ENCODE measurements at regions not wholly inside any gene's neighbourhood (a gene's known extent, or its start where the extent isn't known, plus 50 kb on each side); places are given as distances from the start of the nearest gene placed in this dataset.
"Not testable (repeated sequence)": the region's sequence is repeated elsewhere in the genome, so short reads cannot be mapped to it uniquely, and the experiment has no call there.

DNA sequence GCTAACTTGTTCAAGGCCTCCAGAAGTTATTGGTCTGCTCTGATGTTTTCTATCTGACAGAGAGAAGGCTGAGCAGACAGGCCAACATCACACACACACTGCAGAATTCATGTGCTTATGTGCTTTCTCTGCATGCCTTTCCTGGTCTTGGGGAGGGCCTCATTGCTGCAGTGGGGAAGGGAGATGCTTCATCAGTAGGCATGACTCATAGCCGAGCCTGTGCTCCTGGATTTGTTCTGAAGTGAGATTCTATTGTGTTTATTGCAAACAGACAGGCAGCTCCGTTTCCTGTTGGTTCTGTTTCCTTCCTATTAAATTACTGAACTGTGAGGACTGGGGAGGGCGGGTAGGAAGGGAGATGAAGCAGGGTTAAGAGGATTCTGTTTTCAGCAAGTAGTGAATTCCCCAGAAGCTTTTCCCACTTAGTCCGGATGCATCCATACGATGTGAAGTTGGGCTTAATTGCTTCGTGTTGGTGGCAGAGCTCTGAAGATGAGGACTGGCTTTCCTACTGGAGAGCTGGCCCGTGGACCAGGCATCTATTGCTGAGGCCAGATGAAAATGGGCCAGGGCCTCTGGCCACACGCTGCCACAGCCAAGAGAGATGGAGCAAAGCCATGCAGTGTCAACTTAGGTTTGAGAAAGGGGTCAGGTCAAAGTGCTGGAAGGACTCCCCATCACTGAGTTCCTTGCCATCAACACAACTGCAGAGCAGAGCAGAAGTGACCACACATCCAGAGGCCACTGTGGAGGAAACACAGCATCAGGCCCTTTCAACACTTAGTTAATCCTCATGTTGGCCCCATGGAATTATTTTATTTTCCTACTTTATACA, 179.3 kb downstream of the UTP18 start:
- no peak for DNase-seq

DNA sequence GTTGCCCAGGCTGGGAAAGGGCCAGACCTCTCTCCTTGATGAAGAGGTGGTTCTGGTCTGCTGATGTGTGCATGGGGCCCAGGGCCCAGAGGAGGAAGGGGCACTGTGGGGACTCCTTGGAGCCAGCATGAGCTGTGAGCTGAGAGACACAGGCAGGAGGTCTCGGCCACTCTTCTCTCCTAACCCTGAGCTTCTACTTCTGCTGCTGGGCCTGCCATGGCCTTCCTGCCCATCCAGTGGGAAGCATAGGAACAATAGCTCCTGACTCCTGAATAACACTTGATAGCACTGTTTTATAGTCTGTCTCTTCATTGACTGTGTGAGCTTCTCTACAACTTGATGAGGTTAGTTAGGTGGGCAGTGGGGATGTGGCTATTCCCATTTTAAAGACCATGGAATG, 181.1 kb downstream of the UTP18 start:
- no peak for DNase-seq

DNA sequence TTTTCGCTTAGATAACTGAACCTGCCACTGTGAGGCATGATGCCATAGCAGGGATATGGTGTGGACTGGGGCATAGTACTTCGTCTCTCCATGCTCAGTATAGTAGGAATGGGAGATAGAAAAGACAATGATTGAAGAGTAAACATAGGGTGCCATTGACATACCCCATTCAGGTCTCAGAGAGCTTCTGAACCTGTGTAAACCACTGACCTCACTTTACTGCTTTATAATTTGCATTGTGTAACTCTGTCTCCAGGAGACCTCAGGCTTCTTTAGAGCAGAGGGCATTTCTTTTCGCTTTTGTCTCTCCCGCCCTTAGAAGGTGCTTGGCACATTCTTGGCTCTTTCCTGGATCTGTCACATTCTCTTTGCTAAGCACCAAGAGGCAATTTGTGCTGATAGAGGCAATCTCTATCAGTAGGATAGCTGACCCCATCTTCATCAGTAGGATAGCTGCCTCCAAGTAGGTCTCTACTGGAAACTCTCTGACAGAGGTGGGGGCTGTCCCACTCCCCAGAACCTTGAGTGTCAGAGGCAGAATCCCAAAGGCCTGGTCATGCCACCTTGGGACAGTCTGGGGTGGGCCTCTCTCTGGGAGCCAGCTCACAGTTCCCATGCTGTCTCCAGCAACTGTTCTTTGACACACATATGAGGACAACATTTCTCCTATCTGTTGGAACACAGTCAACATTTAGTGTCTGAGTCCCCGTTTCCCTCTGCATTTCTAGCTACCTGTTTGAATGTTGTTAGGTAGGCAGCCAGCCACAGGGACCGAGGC, 181.9 kb downstream of the UTP18 start:
- no peak for DNase-seq

DNA sequence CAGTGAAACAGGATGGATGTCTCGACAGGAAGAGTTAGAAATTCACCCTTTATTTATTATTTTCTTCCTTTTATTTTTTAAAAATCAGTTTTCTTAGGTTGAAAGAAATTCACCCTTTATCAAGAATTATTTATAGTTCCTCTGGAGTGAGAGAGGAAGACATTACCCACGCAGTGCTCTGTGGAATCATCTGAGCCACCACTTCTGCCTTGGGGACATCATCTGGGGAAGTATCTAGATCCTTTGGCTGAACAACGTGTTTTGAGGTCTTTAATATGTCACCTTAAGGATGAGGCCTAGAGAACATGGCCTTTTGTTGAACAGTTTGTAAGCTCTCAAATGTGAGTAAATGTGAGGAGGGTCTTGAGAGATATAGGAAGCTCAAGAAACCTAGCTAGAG, 183.3 kb downstream of the UTP18 start:
- no peak for DNase-seq

DNA sequence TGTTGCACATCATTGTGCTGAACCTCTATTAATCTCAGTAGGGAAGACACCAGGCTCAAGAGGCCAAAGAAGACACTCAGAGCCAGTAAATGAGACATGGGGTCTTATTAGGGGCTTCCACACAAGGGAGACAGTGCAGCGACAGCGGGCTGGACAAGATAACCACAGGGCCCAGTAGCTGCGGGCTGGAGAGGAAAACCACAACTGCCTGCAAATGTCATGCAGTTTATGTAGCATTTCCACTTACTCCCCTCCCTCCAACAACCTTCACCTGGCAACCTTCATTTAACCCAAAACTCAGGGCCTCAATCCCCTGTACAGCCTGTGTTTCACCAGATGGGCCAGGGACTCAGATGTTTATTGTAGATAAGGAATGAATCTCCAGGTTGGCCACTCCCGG, 185.6 kb downstream of the UTP18 start:
- DNase-seq: no peak

DNA sequence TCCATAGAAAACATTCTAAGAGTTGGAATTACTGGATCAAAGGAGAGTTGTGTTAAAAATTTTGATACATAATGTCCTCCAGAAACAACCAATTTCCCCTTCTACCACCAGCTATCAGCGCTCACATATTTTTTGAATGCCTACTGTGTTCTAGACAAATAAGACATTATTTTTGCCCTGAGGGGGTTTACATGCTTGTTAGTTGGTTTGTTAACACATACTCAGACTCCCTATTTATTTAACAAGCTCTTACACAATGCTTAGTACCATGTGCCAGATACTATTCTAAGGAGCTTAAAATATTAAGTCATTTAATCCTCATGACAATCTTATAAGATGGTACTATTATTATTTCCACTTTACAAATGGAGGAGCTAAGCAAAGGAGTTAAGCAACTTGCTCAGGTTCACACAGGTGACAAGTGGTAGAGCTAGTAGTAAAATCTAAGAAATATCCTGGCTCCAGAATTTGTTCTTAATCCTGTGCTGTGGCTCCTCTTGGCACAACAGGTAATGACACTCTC, 194.2 kb downstream of the UTP18 start:
- no peak for DNase-seq

DNA sequence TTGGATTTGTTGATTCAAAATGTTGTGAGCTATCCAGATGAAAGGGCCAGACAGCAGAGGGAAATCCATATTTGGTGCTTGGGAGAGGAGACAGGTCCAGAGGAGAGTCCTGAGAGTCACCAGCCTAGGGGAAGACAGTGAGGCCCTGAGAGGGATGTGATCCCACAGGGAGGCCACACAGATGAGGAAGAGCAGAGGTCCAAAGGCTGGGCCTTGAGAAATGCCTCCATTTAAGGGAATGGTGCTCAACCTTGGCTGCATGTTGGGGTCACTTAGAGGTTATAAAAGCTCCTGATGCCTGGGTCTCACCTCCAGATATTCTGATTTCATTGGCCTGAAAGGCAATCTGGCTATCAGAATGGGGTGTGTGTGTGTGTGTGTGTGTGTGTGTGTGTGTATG, 194.9 kb downstream of the UTP18 start:
- DNase-seq: no peak

DNA sequence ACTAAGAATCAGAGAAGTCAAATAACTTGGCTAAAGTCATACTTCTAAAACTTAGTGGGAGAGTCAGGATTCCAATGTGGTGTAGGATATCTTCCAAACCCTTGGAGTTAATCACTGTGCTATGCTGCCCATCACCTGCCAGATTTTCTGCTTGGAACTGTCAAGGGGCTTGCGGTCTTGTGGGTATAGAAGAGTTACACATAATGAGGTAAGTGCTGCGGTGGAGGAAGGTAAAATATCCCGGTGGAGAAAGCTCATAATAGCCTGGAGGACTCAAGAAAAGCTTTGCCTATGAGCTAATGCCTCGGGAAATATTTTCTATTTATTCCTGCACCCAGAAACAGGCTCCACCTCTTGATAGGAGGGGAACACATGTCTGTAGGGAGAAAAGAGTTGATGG, 195.6 kb downstream of the UTP18 start:
- DNase-seq: no peak

DNA sequence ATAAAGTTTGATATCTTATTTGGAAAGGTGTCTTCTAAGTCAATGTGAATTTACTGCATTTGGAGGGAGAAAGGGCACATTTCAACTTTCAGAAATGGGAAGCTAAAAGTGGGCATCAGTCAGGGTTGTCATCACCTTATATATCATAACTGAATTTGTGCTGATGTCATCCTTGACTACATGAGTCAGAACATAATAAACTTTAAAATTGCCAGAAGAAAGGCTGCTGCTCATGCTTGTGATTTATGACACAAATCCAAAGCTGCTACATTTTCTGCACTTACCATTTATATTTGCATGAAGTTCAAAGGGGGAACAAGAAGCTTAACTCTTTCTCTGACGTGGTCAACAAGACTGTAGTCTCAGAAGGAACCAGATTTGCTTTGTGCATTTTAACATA, 196.6 kb downstream of the UTP18 start:
- no peak for DNase-seq

DNA sequence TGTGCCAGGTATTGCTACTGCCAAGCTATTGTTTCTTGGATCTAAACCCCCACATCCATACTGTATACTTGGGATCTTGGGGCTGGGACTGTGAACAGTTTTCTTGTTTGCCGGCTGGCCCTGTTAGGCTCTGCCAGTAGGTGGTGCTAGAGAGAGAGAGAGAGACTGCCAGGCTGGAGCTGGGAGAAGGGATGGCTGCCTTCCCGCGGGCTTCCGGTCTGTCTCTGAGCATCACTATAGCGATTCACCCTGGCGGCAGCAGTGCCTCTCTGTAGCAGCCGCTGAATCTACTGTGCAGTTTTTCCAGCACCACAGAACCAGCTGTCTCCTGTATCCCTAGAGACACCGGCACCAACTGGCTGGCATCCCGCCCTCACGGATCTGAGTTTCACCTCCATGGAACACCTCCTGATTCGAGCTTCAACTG, 201.2 kb downstream of the UTP18 start:
- DNase-seq: peak; percentile 55

DNA sequence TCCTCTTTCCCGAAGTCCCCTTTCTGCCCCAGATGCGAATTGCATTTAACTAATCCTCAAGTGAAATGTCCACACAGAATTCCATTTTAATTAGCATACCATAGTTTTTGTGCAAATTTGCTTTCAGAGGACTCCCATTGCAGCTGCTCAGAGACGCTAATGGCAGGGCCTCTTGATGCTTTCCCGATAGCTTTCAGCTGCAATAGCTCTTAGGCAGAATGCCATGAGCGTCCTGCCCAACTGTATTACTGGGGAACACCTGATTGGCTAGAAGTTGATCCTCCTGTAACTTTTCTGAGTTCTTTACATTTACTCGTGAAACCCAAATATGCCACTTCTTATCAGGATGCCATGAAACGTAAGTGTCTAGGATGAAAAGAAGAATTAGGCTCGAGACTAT, 203.0 kb downstream of the UTP18 start:
- peak; percentile 48 for DNase-seq

DNA sequence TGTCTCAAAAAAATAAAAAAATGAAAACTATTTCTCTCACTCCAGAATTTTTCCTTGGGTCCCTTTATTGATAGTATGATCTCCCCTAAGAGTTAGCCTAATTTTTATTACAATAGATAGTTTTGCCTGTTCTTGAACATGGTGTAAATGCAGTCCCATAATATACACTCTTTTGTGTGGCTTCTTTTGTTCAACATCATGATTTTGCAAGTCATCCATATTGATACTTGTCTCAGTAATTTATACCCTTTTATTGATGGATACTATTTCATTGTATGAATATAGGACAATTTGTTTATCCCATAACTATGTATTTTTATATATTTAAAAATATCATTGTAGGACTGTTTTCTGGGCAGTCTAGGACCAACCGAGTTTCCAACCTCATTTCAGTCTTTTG, 207.0 kb downstream of the UTP18 start:
- DNase-seq: no peak

DNA sequence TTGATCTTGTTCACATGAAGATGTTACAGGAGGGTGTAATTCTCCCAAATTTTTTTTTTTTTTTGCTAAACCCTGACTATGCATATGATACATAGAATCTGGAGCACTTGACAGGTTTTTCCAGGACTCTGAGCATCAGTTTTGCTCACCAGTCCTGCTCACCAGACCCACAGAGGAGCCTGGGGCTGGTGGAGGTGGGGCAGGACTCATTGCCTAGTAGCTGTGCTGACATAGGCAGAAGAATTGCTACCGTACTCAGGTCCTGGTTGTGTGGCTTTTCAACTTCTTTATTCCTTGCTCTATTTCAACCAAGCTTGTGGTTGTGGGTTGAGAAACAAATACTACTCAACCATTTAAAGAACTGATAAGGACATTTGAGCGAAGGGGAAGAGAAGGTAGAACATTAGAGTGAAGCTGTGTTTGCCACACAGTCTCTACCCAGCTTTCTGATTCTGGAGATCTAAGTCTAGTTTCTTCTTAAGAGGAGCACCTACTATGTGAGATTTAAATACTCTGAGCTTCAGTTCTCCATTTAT, 212.4 kb downstream of the UTP18 start:
- no peak for DNase-seq

DNA sequence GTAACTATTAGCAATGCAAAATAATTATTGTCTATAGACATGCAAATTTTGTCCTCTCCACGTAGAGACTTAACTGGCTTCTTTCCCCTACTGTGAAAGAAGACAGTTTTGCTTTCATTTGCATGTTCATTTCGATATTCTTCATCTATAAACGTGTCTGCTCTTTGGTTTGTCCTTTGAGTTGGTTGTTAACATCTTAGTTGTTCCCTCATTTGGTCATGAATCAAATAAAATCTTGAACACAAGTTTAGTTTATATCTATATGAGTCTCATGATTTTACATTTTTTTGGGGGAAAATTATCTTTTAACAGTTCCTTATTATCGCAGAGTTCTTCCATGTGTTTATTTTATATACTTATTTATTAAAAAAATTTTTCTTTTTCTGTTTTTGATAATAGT, 214.4 kb downstream of the UTP18 start:
- DNase-seq: no peak

DNA sequence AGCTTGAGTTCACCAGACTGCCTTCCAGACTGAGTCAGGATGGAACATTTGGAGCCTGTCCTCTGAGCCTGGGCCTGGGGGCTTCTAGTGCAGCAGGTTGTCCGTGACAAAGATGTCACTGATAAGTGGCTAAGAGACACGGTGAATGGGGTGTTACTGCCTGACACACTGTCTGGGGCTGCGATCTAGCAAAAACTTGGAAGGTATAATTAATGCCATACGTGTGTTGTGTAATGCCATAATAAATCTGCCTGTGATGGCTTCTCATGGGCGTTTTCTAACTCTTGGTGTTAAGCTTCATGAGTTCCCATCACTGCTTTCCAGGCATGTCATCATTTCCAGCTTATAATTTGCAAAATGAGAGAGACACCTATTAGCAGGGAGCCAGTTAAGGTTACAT, 215.4 kb downstream of the UTP18 start:
- DNase-seq: no peak

DNA sequence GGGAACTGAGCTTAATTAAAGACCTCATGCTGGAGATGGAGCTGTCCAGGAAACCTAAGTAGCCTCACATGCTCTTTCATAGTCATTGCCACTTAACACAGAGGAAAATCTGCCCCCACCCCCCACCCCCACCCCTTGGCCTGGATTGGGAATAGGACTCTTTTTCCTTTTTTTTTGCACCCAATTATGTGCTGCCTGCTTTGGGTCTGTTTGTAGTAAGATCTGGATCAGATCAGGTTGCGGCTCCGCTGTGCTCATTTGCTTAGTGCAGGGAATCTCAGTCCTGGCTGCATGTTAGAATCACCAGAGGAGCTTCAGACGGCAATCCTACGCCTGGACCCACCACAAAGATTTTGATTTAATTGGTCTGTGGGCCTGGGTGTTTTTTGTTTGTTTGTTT, 219.0 kb downstream of the UTP18 start:
- DNase-seq: no peak

DNA sequence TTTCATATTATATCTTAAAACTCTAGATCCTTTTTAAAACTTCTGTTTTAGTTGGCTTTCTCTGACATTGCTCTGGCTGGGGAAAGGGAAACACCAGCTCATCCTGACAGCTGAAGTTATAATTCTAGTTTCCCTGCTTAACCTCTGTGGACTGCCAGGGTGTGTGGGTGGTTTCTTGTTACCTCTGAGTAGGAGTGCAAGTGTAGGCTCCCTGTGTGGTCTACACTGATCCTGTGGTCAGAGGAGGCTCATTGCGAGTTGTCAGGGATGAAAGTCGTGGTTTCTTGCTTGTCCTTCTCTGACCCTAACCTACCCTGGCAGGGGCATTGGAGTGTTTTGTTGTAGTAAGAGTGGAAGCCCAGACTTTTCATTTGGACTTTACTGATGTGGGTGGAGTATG, 221.0 kb downstream of the UTP18 start:
- DNase-seq: peak; percentile 9

DNA sequence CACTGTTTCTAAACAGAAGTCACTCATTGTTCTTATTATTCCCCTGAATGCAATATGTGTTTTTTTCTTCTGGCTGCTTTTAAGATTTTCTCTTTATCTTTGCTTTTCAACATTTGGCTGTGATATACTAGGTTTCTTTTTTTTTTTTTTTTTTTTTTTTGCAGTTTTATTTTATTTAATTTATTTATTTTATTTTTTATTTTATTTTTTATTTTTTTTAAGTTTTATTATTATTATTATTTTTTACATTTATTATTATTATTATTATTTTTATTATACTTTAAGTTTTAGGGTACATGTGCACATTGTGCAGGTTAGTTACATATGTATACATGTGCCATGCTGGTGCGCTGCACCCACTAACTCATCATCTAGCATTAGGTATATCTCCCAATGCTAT, 221.9 kb downstream of the UTP18 start:
- not testable (repeated sequence) for DNase-seq

DNA sequence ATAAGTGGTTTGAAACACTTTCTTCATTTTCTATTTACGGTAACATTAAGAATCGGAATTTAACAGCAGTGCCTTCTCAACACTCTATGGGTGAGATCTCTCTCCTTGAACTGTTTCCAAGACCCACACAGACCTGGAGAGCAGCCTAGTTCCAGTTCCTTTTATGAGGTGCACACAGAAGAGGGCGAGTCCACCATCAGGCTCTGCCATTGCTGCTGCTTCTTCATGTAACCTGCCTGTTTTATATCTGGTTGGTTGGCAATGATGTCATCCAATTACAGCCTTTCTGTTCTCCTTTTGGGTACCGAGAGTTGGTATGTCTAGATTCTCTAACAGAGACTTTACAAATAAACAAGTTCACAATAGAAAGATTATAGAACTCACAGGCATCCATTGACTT, 225.7 kb downstream of the UTP18 start:
- no peak for DNase-seq

DNA sequence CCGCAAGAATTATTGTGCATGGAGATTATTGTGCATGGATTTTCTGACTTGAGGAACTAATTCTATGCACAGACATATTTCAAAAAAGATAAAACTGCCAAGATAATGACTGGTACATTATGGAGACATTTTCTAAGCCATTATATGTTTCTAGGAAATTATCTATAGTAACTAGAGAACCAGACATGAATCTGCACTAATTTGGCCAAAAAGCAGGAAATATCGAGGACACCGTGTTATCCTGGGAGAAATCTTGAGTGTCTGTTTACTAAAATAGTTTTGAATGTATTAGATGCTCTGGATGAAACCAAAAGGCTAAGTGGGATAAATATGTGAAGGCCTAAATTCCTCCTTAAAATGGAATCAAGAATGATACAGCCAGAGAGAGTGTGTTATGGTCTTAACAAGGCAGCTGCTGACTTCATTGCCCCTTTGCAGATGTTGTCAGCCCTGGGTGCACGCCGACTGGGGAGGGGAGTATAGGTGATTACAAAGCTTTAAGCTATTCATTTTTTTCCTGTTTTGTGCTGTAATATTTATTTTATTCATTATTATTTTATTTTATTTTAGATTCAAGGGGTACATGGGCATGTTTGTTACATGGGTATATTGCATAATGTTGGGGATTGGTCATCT, 226.7 kb downstream of the UTP18 start:
- DNase-seq: no peak

DNA sequence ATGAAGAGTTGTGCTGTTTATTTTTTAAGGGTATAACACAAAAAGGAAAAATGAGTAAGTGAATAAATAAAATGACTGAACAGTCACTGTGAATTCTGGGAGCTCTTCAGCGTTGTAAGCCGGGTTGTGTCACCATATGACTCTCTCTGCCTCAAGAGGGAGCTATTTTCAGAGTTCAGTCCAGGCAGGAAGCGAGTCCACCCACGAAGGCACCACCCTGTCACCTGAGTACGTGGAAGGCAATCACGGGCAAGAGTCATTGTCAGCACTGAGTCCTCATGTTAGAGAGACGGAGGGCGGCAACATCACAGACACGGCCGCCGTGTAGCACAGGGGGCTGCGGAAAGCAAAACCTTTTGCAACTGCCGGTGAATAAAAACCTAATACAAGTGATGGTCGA, 227.6 kb downstream of the UTP18 start:
- no peak for DNase-seq

DNA sequence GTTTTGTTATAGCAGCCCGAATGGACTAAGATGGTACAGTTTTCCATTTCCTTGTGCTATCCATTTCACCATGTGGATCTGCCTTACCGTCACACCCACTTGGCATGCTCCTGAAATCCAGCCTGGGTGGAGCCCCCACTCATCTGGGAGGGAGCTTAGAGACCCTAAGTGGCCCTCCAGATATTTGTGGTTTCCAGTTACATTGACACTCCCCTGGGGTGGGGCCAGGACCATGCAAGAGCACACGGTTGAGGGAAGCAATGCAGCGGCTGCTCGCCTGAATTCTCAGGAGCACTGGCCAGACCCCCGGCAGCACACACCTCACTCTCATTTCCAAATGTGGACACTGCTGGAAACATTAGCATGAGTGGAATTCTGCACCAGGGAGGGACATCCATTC, 231.1 kb downstream of the UTP18 start:
- DNase-seq: no peak

DNA sequence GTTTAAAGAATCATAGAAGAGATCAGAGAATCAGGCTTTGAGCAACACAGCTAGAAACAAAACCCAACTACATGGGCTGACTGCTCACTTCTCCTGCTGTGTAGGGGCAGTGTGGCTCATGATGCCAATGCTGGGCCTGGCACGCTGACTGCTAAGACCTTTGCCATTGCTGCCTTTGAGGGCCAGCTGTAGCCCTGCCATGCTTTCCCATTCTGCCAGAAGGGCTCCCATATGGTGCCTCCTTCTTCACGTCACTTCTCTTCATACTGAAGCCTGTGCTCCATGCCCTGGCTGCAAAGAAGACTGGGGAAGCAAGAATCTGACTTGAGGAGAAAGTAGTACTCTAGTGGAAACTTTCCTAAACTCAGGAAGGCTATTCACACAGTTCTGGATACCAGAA, 232.9 kb downstream of the UTP18 start:
- DNase-seq: no peak

Data from hindlimb muscle (tissue), 1 donor.